ENCODE measurements at regions not wholly inside any gene's neighbourhood (a gene's known extent, or its start where the extent isn't known, plus 50 kb on each side); places are given as distances from the start of the nearest gene placed in this dataset.

- TF ChIP-seq CTCF (IDR thresholded peaks at IDR 0.05; ENCODE audit: insufficient read depth, low read depth, low read length): no peak
- no peak for TF ChIP-seq EZH2 (IDR thresholded peaks at IDR 0.05; ENCODE audit: insufficient read depth, low read length)
These were observed 458.8 kb upstream of the NOVA1 start for GRCh38 chr14:27056586-27056985.
